ENCODE measurements at regions not wholly inside any gene's neighbourhood (a gene's known extent, or its start where the extent isn't known, plus 50 kb on each side); places are given as distances from the start of the nearest gene placed in this dataset.

- no peak for TF ChIP-seq CTCF (conservative IDR thresholded peaks at IDR 0.05; ENCODE audit: low read depth, low read length)
- TF ChIP-seq EZH2 (IDR thresholded peaks at IDR 0.05; ENCODE audit: borderline replicate concordance, low read depth, low read length, poor library complexity, severe bottlenecking) = no peak
Measured at GRCh38 chr3:14295801-14296200, 106.6 kb upstream of the SLC6A6 start.

Data from A673 (cell line).